ENCODE measurements at regions not wholly inside any gene's neighbourhood (a gene's known extent, or its start where the extent isn't known, plus 50 kb on each side); places are given as distances from the start of the nearest gene placed in this dataset.

- no peak for TF ChIP-seq CTCF (IDR thresholded peaks at IDR 0.05; ENCODE audit: borderline replicate concordance, control extremely low read depth, extremely low read depth, insufficient read depth, missing control alignments)
- in situ Hi-C loops (cut with MboI; ENCODE audit: low sequenced_read_pairs, unreplicated experiment) = no loop called here
- DNase-seq (ENCODE audit: low spot score) = no peak
Observed at GRCh38 chr10:10878963-10879362, 138.7 kb upstream of the CELF2 start.

- TF ChIP-seq CTCF (IDR thresholded peaks at IDR 0.05; ENCODE audit: borderline replicate concordance, control extremely low read depth, extremely low read depth, insufficient read depth, missing control alignments) = no peak
- in situ Hi-C loops (cut with MboI; ENCODE audit: low sequenced_read_pairs, unreplicated experiment) = no loop called here
- no peak for DNase-seq (ENCODE audit: low spot score)
Observed at GRCh38 chr10:10881117-10881813, 136.4 kb upstream of the CELF2 start.

GRCh38 chr10:10883737-10884136 lies 133.9 kb upstream of the CELF2 start:
- in situ Hi-C loops (cut with MboI; ENCODE audit: low sequenced_read_pairs, unreplicated experiment) = no loop called here
- DNase-seq (ENCODE audit: low spot score) = no peak
- no peak for TF ChIP-seq CTCF (IDR thresholded peaks at IDR 0.05; ENCODE audit: borderline replicate concordance, control extremely low read depth, extremely low read depth, insufficient read depth, missing control alignments)

GRCh38 chr10:10886861-10887531 lies 130.7 kb upstream of the CELF2 start:
- no peak for TF ChIP-seq CTCF (IDR thresholded peaks at IDR 0.05; ENCODE audit: borderline replicate concordance, control extremely low read depth, extremely low read depth, insufficient read depth, missing control alignments)
- no peak for DNase-seq (ENCODE audit: low spot score)
- in situ Hi-C loops (cut with MboI; ENCODE audit: low sequenced_read_pairs, unreplicated experiment) = no loop called here

GRCh38 chr10:10891124-10892082 lies 126.3 kb upstream of the CELF2 start:
- no peak for TF ChIP-seq CTCF (IDR thresholded peaks at IDR 0.05; ENCODE audit: borderline replicate concordance, control extremely low read depth, extremely low read depth, insufficient read depth, missing control alignments)
- no peak for DNase-seq (ENCODE audit: low spot score)
- in situ Hi-C loops (cut with MboI; ENCODE audit: low sequenced_read_pairs, unreplicated experiment) = no loop called here

- no peak for DNase-seq (ENCODE audit: low spot score)
- TF ChIP-seq CTCF (IDR thresholded peaks at IDR 0.05; ENCODE audit: borderline replicate concordance, control extremely low read depth, extremely low read depth, insufficient read depth, missing control alignments) = no peak
- in situ Hi-C loops (cut with MboI; ENCODE audit: low sequenced_read_pairs, unreplicated experiment) = no loop called here
Observed at GRCh38 chr10:10892290-10892875, 125.3 kb upstream of the CELF2 start.
